Epithelial cell of proximal tubule (primary cell): ENCODE measurements at regions not wholly inside any gene's neighbourhood (a gene's known extent, or its start where the extent isn't known, plus 50 kb on each side); places are given as distances from the start of the nearest gene placed in this dataset.

ENCODE experiments used
- DNase-seq: peaks from one replicate; pipeline ENCODE4 v3.0.0-alpha.2; 2011; ENCODE audit warnings: low read depth
- H3K4me3 ChIP-seq: 2 replicates; pipeline ENCODE4 v1.5.1; 2011; ENCODE audit warnings: low read depth, mild to moderate bottlenecking, low read length
- CTCF ChIP-seq: conservative IDR thresholded peaks from 2 replicates; pipeline ENCODE4 v1.5.1; 2012; ENCODE audit warnings: low read depth, mild to moderate bottlenecking, low read length

GRCh38 chr22:27345691-27346090 lies 455.9 kb downstream of the MN1 start:
- DNase-seq: no peak
- no peak overlapping the region for H3K4me3 ChIP-seq
- no peak for TF ChIP-seq CTCF

GRCh38 chr22:27347951-27348350 lies 453.6 kb downstream of the MN1 start:
- no peak for TF ChIP-seq CTCF
- H3K4me3 ChIP-seq: no peak overlapping the region
- peak; percentile 71 for DNase-seq

- TF ChIP-seq CTCF: no peak
- no peak overlapping the region for H3K4me3 ChIP-seq
- DNase-seq: peak; percentile 79
Observed at GRCh38 chr22:27348634-27349033, 452.9 kb downstream of the MN1 start.

- no peak for TF ChIP-seq CTCF
- H3K4me3 ChIP-seq: no peak overlapping the region
- DNase-seq: peak; percentile 26
Observed at GRCh38 chr22:27349456-27349855, 452.1 kb downstream of the MN1 start.

GRCh38 chr22:27350306-27350705 lies 451.2 kb downstream of the MN1 start:
- TF ChIP-seq CTCF: no peak
- no peak for DNase-seq
- no peak overlapping the region for H3K4me3 ChIP-seq

GRCh38 chr22:27352426-27352825 lies 449.1 kb downstream of the MN1 start:
- H3K4me3 ChIP-seq: no peak overlapping the region
- TF ChIP-seq CTCF: no peak

GRCh38 chr22:27358096-27358870 lies 443.3 kb downstream of the MN1 start:
- no peak overlapping the region for H3K4me3 ChIP-seq
- DNase-seq: no peak
- TF ChIP-seq CTCF: no peak

More at GRCh38 chr22:27352426-27352825, 449.1 kb downstream of the MN1 start:
- no peak for DNase-seq
